CD4-positive, alpha-beta T cell (primary cell): ENCODE measurements at regions not wholly inside any gene's neighbourhood (a gene's known extent, or its start where the extent isn't known, plus 50 kb on each side); places are given as distances from the start of the nearest gene placed in this dataset.
"Not testable (repeated sequence)": the region's sequence is repeated elsewhere in the genome, so short reads cannot be mapped to it uniquely, and the experiment has no call there.

Experiments
- ATAC-seq: fragments of 200-7000 bp; cut with Tn5 transposase; one replicate; pipeline ENCODE4 v1.10.0; 2022; ENCODE audit warnings: mild to moderate bottlenecking; ENCODE audit not compliant: poor library complexity
- CTCF ChIA-PET: fragments of 350-600 bp; sonication (Branson Sonifier 250); formaldehyde crosslinking; loops from one replicate; lab custom pipeline; 2021; ENCODE audit warnings: antibody characterized with exemption, inconsistent platforms; lab: Charles Lee
- POLR2A ChIA-PET: fragments of 350-600 bp; sonication (Branson Sonifier 250); formaldehyde crosslinking; loops from one replicate; lab custom pipeline; 2021; ENCODE audit warnings: antibody characterized with exemption, inconsistent platforms; lab: Charles Lee
- DNase-seq, 14 experiments: peaks; one replicate each; pipeline ENCODE4 v3.0.0-alpha.2; 2013 to 2020; ENCODE audit warnings: mixed read lengths in 2 of 14
- H3K27ac ChIP-seq, 2 donors: one replicate each; pipeline versions ENCODE4 v1.5.1 to v1.7.0; 2013; ENCODE audit warnings: low read length in 2 of 2, low read depth in 1 of 2, mild to moderate bottlenecking in 1 of 2
- H3K27me3 ChIP-seq, 2 experiments: 1 replicate in 1 of 2; 2 replicates in 1 of 2; pipeline versions ENCODE4 v1.6.1 to v1.7.0; 2013; ENCODE audit warnings: low read length in 2 of 2, control low read depth in 1 of 2, mild to moderate bottlenecking in 1 of 2, moderate library complexity in 1 of 2; ENCODE audit not compliant: insufficient read depth in 2 of 2, control insufficient read depth in 1 of 2
- H3K36me3 ChIP-seq: one replicate; pipeline ENCODE4 v1.6.1; 2013; ENCODE audit warnings: low read length, control low read depth; ENCODE audit not compliant: insufficient read depth
- H3K4me1 ChIP-seq: one replicate; pipeline ENCODE4 v1.6.1; 2013; ENCODE audit warnings: low read length, control low read depth; ENCODE audit not compliant: insufficient read depth
- H3K4me3 ChIP-seq: one replicate; pipeline ENCODE4 v1.5.1; 2013; ENCODE audit warnings: mild to moderate bottlenecking, low read length, moderate library complexity
- H3K9me3 ChIP-seq, 2 experiments: 1 replicate in 1 of 2; 2 replicates in 1 of 2; pipeline versions ENCODE4 v1.6.1 to v1.7.0; 2013; ENCODE audit warnings: low read length in 2 of 2, mild to moderate bottlenecking in 2 of 2, control low read depth in 1 of 2, moderate library complexity in 1 of 2; ENCODE audit not compliant: control insufficient read depth in 1 of 2, insufficient read depth in 1 of 2
- H3K27ac Mint-ChIP-seq: one replicate; pipeline ENCODE4 v1.8.0; 2020; ENCODE audit warnings: mixed read lengths
- H3K27me3 Mint-ChIP-seq: one replicate; pipeline ENCODE4 v1.8.0; 2021; ENCODE audit warnings: mixed read lengths
- H3K36me3 Mint-ChIP-seq: one replicate; pipeline ENCODE4 v1.8.0; 2021; ENCODE audit warnings: low read depth, mixed read lengths
- H3K4me1 Mint-ChIP-seq: one replicate; pipeline ENCODE4 v1.8.0; 2021; ENCODE audit warnings: low read depth, mixed read lengths
- H3K4me3 Mint-ChIP-seq: one replicate; pipeline ENCODE4 v1.8.0; 2020; ENCODE audit warnings: mild to moderate bottlenecking, mixed read lengths
- H3K9me3 Mint-ChIP-seq: one replicate; pipeline ENCODE4 v1.8.0; 2020; ENCODE audit warnings: mixed read lengths
- intact Hi-C, 2 experiments: fragments of 100-400 bp; cut with DNase I in 1 of 2; cut with micrococcal nuclease in 1 of 2; formaldehyde crosslinking; loops; one replicate each; pipeline versions ENCODE4 v1.15.1 to v1.9.0; 2023 to 2025; cut with DNase I, micrococcal nuclease
- TF ChIP-seq, protein P1 (sequence below): fragments of 200-600 bp; IDR thresholded peaks from one replicate; pipeline ENCODE4 v1.8.0; 2022; ENCODE audit warnings: antibody characterized with exemption, mild to moderate bottlenecking

- no peaks in the 10 kb centered on the region for H3K36me3 Mint-ChIP-seq
- H3K27ac Mint-ChIP-seq = no peak overlapping the region
- ATAC-seq = no peak
- POLR2A ChIA-PET = no interaction called here
- H3K4me1 Mint-ChIP-seq = no peaks in the 10 kb centered on the region
- intact Hi-C loops = no loop called here
- H3K36me3 ChIP-seq = no peaks in the 10 kb centered on the region
- H3K4me3 Mint-ChIP-seq = no peak overlapping the region
- TF ChIP-seq, protein P1, sequence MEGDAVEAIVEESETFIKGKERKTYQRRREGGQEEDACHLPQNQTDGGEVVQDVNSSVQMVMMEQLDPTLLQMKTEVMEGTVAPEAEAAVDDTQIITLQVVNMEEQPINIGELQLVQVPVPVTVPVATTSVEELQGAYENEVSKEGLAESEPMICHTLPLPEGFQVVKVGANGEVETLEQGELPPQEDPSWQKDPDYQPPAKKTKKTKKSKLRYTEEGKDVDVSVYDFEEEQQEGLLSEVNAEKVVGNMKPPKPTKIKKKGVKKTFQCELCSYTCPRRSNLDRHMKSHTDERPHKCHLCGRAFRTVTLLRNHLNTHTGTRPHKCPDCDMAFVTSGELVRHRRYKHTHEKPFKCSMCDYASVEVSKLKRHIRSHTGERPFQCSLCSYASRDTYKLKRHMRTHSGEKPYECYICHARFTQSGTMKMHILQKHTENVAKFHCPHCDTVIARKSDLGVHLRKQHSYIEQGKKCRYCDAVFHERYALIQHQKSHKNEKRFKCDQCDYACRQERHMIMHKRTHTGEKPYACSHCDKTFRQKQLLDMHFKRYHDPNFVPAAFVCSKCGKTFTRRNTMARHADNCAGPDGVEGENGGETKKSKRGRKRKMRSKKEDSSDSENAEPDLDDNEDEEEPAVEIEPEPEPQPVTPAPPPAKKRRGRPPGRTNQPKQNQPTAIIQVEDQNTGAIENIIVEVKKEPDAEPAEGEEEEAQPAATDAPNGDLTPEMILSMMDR = no peak
- H3K9me3 Mint-ChIP-seq = no peaks in the 10 kb centered on the region
- H3K9me3 ChIP-seq = no peaks in the 10 kb centered on the region
- H3K27ac ChIP-seq = no peak overlapping the region
- no peaks in the 10 kb centered on the region for H3K4me1 ChIP-seq
- DNase-seq = no peak
- H3K4me3 ChIP-seq = no peak overlapping the region
- CTCF ChIA-PET = no interaction called here
- peaks cover 26% of the 10 kb centered on the region for H3K27me3 Mint-ChIP-seq
- H3K27me3 ChIP-seq = peaks cover 0 to 3% of the 10 kb centered on the region in 2 experiments
Measured at GRCh38 chr7:116408166-116408565, 91.4 kb upstream of the CAV2 start.

DNA sequence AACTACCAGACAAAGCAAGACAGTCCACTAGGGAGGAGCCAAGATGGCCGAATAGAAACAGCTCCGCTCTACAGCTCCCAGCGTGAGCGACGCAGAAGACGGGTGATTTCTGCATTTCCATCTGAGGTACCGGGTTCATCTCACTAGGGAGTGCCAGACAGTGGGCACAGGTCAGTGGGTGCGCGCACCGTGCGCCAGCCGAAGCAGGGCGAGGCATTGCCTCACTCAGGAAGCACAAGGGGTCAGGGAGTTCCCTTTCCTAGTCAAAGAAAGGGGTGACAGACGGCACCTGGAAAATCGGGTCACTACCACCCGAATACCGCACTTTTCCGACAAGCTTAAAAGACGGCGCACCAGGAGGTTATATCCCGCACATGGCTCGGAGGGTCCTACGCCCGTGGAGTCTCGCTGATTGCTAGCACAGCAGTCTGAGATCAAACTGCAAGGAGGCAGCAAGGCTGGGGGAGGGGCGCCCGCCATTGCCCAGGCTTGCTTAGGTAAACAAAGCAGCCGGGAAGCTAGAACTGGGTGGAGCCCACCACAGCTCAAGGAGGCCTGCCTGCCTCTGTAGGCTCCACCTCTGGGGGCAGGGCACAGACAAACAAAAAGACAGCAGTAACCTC lies 90.6 kb upstream of the CAV2 start:
- H3K27me3 ChIP-seq, CTCF ChIA-PET, H3K4me1 ChIP-seq, H3K4me3 Mint-ChIP-seq, H3K36me3 Mint-ChIP-seq, DNase-seq, H3K9me3 Mint-ChIP-seq, intact Hi-C loops, H3K4me1 Mint-ChIP-seq, H3K9me3 ChIP-seq, POLR2A ChIA-PET, H3K36me3 ChIP-seq, H3K4me3 ChIP-seq, ATAC-seq, H3K27ac Mint-ChIP-seq, H3K27ac ChIP-seq: not testable (repeated sequence)
- peaks cover 26% of the 10 kb centered on the region for H3K27me3 Mint-ChIP-seq

DNA sequence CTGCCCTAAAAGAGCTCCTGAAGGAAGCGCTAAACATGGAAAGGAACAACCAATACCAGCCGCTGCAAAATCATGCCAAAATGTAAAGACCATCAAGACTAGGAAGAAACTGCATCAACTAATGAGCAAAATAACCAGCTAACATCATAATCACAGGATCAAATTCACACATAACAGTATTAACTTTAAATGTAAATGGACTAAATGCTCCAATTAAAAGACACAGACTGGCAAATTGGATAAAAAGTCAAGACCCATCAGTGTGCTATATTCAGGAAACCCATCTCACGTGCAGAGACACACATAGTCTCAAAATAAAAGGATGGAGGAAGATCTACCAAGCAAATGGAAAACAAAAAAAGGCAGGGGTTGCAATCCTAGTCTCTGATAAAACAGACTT lies 88.8 kb upstream of the CAV2 start:
- H3K4me1 ChIP-seq, H3K9me3 Mint-ChIP-seq, ATAC-seq, H3K27ac Mint-ChIP-seq, H3K9me3 ChIP-seq, H3K36me3 Mint-ChIP-seq, H3K4me1 Mint-ChIP-seq, H3K4me3 ChIP-seq, H3K27ac ChIP-seq, POLR2A ChIA-PET, H3K27me3 ChIP-seq, H3K36me3 ChIP-seq, DNase-seq, CTCF ChIA-PET, intact Hi-C loops, H3K4me3 Mint-ChIP-seq: not testable (repeated sequence)
- peaks cover 14% of the 10 kb centered on the region for H3K27me3 Mint-ChIP-seq

GRCh38 chr7:116417593-116418345 lies 81.8 kb upstream of the CAV2 start:
- H3K27me3 Mint-ChIP-seq = peaks cover 4% of the 10 kb centered on the region
- H3K9me3 ChIP-seq = no peaks in the 10 kb centered on the region
- TF ChIP-seq, protein P1 = no peak
- no peaks in the 10 kb centered on the region for H3K36me3 Mint-ChIP-seq
- H3K27me3 ChIP-seq = no peaks in the 10 kb centered on the region
- no peaks in the 10 kb centered on the region for H3K4me1 ChIP-seq
- no peaks in the 10 kb centered on the region for H3K36me3 ChIP-seq
- no peak overlapping the region for H3K4me3 Mint-ChIP-seq
- DNase-seq (no peak), ATAC-seq (no peak)
- intact Hi-C loops = no loop called here
- POLR2A ChIA-PET = no interaction called here
- no peaks in the 10 kb centered on the region for H3K9me3 Mint-ChIP-seq
- H3K27ac ChIP-seq = no peak overlapping the region
- CTCF ChIA-PET = interaction anchor here (0.9 kb wide), 1 partner anchor 9 kb away, joined by 3 read pairs; no protein-coding TSS in a partner anchor
- H3K4me3 ChIP-seq = no peak overlapping the region
- H3K4me1 Mint-ChIP-seq = no peaks in the 10 kb centered on the region
- H3K27ac Mint-ChIP-seq = no peak overlapping the region
